ENCODE measurements at regions not wholly inside any gene's neighbourhood (a gene's known extent, or its start where the extent isn't known, plus 50 kb on each side); places are given as distances from the start of the nearest gene placed in this dataset.

GRCh38 chr5:114152656-114153360, 209.1 kb upstream of the KCNN2 start:
- no peak for DNase-seq (ENCODE audit: low read depth in 2 of 2)

- DNase-seq (ENCODE audit: low read depth in 2 of 2): no peak
These were observed 208.5 kb upstream of the KCNN2 start for GRCh38 chr5:114153392-114153791.

- no peak for DNase-seq (ENCODE audit: low read depth in 2 of 2)
These were observed 208.0 kb upstream of the KCNN2 start for GRCh38 chr5:114153833-114154232.

GRCh38 chr5:114166081-114166480, 195.8 kb upstream of the KCNN2 start:
- no peak for DNase-seq (ENCODE audit: low read depth in 2 of 2)

- DNase-seq (ENCODE audit: low read depth in 2 of 2): no peak
These were observed 187.7 kb upstream of the KCNN2 start for GRCh38 chr5:114174131-114174530.

GRCh38 chr5:114174837-114175236, 187.0 kb upstream of the KCNN2 start:
- no peak for DNase-seq (ENCODE audit: low read depth in 2 of 2)

GRCh38 chr5:114176356-114176755, 185.5 kb upstream of the KCNN2 start:
- peak in 1 of 2 donors; percentile 47 for DNase-seq (ENCODE audit: low read depth in 2 of 2)

- DNase-seq (ENCODE audit: low read depth in 2 of 2): no peak
These were observed 182.7 kb upstream of the KCNN2 start for GRCh38 chr5:114179134-114179533.

GRCh38 chr5:114184006-114184405, 177.9 kb upstream of the KCNN2 start:
- no peak for DNase-seq (ENCODE audit: low read depth in 2 of 2)

- peak; percentile 17 to 48 for DNase-seq (ENCODE audit: low read depth in 2 of 2)
These were observed 176.6 kb upstream of the KCNN2 start for GRCh38 chr5:114185274-114185673.

- DNase-seq (ENCODE audit: low read depth in 2 of 2): no peak
These were observed 170.4 kb upstream of the KCNN2 start for GRCh38 chr5:114191441-114191840.

- no peak for DNase-seq (ENCODE audit: low read depth in 2 of 2)
These were observed 169.8 kb upstream of the KCNN2 start for GRCh38 chr5:114192108-114192507.

GRCh38 chr5:114201332-114201731, 160.5 kb upstream of the KCNN2 start:
- no peak for DNase-seq (ENCODE audit: low read depth in 2 of 2)

- DNase-seq (ENCODE audit: low read depth in 2 of 2): no peak
These were observed 156.9 kb upstream of the KCNN2 start for GRCh38 chr5:114204923-114205322.

- no peak for DNase-seq (ENCODE audit: low read depth in 2 of 2)
These were observed 155.2 kb upstream of the KCNN2 start for GRCh38 chr5:114206640-114207039.

GRCh38 chr5:114207615-114208014, 154.3 kb upstream of the KCNN2 start:
- DNase-seq (ENCODE audit: low read depth in 2 of 2): no peak

- no peak for DNase-seq (ENCODE audit: low read depth in 2 of 2)
These were observed 153.8 kb upstream of the KCNN2 start for GRCh38 chr5:114208120-114208519.

GRCh38 chr5:114208588-114208987, 153.3 kb upstream of the KCNN2 start:
- no peak for DNase-seq (ENCODE audit: low read depth in 2 of 2)

- no peak for DNase-seq (ENCODE audit: low read depth in 2 of 2)
These were observed 151.2 kb upstream of the KCNN2 start for GRCh38 chr5:114210662-114211061.

- no peak for DNase-seq (ENCODE audit: low read depth in 2 of 2)
These were observed 140.1 kb upstream of the KCNN2 start for GRCh38 chr5:114221807-114222206.

- peak; percentile 30 to 48 for DNase-seq (ENCODE audit: low read depth in 2 of 2)
These were observed 138.0 kb upstream of the KCNN2 start for GRCh38 chr5:114223866-114224265.

GRCh38 chr5:114237766-114238165, 124.1 kb upstream of the KCNN2 start:
- DNase-seq (ENCODE audit: low read depth in 2 of 2): peak in 1 of 2 donors; percentile 46

GRCh38 chr5:114238771-114239313, 123.0 kb upstream of the KCNN2 start:
- DNase-seq (ENCODE audit: low read depth in 2 of 2): no peak

Data from dermis microvascular lymphatic vessel endothelial cell (primary cell).